NCI-H1436 treated with DMSO at 0.1 percent for 48 hours (cell line): ENCODE measurements at regions not wholly inside any gene's neighbourhood (a gene's known extent, or its start where the extent isn't known, plus 50 kb on each side); places are given as distances from the start of the nearest gene placed in this dataset.
"Not testable (repeated sequence)": the region's sequence is repeated elsewhere in the genome, so short reads cannot be mapped to it uniquely, and the experiment has no call there.

Experiments used
- DNase-seq: peaks from one replicate; lab custom pipeline; 2025; lab: John Stamatoyannopoulos, UW

DNA sequence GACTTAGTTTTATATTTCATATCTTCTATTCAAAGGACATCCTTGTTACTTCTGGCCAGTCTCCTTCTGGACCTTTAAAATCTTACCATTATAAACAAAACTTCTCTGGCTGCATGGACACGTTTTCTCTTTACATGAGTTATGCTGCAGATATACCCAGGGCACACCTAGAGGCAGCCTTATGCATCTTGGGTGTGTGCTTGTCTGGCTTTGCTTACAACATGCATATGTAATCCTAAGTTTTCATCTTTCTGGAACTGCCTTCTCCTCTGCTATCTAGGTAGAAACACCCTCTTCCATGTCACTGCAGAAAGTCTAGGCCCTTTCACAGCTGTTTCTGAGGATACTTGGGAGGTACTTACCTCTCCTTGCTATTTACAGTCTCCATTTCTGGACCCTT is 185.8 kb upstream of the RAG2 start:
- no peak for DNase-seq

DNA sequence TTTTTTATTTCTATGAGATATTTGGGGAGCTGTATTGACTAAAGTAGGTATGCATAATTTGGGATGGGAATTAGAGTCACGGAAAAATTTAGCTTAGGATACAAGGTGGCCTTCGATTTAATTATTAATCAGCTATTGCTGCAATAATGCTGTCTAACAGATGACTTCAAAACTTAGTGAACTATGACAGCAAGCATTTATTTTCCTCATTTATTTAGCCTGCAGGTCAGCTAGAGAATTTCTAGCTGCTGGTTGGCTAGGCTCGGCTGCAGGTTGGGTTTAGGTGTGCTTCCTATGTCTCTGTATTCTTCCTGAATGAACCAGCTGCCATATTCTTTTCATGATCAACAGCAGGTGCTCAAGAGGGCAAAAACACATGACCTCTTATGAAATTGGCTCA is 181.8 kb upstream of the RAG2 start:
- no peak for DNase-seq

DNA sequence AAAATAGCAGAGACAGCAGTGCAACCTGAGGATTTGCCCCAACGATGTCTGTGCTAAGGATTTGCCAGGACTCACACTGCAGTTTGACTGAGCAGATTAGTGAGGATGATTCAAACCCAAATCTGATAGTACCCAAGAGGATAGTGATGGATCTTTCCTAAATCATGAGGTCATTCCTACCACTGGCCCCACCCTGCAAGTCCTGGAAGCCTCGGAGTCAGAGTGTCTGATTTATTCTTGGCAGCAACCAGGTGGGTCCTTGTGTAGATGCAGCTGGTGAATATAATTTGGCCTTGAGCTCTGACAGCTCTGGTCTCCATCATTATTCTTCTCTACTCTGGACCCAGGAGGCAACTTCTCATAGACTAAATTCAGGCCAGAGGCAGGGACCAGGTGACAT is 179.3 kb upstream of the RAG2 start:
- DNase-seq: no peak

DNA sequence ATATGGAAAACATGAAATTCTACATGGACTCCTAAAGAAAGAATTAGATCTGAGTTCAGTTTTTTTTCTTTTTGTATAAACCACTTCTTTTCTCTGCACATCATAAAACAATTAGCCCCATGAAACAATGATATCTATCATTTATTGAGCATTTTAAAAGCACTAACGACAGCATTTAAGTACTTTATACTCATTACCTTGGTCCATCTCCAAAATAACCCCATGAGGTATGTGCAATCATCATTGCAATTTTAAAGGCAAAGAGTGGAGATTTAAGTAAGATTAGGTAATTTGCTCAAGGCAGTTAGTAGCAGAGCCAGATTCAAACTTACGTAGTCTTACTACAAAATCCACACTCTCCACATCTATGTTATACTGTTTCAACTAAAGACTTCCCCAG is 177.7 kb upstream of the RAG2 start:
- no peak for DNase-seq

DNA sequence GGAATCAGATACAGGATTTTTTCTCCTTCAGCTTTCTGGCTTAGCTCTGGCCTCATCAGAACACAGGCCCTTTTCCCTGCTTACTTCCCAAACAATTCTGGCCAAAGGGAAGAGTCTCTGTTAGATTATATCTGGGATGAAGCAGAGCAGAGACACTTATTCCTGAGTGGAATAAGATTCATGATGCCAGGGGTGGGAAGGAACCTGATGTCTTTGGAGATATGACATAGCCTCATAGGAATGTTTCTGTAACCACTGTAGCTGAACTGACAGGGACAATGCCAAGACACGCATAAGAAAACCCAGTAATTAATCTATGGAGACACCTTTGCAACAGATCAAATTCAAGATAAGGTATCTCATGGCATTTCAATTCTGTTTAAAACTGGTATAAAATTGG is 177.1 kb upstream of the RAG2 start:
- no peak for DNase-seq

DNA sequence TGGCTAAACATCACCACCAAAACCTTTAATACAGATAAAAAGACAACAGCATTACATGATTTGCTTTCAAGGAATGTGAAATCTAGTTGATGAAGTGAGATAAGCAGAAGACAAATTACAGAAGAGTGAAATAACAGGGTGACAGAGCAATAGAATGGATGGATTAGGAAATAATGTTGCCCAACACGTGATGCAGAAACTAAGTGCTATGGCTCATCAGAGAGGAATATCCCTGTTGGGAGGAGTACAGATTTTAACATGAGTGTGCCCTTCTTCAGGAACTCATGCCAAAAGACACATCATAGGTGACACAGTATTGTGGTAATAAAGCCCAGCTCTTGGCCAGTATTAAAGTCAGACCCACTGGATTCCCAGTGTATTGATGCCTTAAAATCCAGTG is 176.6 kb upstream of the RAG2 start:
- DNase-seq: no peak

DNA sequence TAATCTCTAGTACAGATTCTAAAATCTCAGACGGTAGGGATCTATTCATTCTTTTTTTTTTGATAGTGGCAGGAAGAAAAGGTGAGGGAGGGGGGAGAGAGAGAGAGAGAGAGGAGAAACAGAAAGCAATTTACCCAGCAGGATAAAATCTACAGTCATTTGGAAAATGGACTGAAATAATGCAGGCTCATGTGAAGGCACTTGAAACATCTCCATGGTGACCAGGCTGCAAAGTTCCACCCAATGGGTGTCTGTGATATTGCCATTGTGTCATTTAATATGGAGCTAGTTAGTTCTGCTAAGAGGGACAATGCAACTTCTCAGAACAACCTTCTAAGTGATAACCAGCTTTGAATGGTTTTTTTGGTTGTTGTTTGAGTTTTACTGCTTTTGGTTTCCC is 165.2 kb upstream of the RAG2 start:
- no peak for DNase-seq

DNA sequence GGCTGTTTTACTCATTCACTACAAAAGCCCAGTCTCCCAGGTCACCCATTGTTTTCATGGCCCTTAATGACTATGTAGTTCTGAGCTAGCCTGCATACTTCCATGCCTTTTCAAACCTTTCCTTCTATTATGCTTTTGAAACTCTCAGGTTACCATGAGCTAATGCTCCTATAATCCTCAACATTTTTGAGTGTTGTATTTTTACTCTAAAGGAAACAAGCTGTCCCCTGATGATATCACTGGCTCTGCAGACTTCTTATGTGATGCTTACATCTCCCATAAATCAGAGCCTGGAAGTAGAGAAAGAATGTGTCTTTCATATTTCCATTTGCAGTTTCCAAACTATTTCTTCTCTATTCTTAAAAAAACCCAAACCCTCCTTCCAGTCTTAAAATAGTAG is 159.0 kb upstream of the RAG2 start:
- no peak for DNase-seq

DNA sequence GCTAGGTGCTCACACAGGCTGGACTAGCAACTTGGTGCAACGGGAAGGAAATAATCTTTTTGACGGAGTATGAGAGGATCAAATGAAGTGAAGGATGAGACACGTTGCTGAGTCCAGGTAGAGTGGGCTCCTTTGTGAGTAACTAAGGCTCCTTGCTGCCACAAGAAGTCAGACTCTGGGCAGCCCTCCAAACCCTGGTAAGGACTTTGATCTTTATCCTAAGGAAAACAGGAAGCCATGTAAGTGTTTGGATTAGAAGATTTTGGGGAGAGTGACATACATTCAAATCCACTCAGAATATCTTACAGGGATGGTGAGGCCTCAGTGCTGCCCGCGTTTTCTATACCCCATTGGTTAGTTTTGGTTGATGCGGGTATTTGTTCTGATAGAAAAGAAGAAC is 155.9 kb upstream of the RAG2 start:
- DNase-seq: no peak

DNA sequence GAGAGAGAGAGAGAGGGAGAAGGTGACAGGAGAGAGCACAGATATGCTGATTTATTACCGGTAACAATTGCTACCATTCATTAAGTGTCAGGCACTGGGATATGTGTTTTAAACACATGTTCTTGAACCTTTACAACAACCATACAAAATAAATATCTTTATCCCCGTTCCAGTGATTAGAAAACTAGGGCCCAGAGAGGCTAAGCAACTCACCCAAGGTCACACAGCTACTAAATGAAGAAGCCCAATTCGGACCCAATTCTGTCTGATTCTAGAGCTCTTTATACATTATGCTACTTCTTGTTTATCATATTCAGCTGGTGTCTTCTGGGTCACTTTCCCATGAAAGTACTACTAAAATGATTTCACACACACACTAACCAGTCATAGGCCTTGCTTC is 154.0 kb upstream of the RAG2 start:
- DNase-seq: no peak

DNA sequence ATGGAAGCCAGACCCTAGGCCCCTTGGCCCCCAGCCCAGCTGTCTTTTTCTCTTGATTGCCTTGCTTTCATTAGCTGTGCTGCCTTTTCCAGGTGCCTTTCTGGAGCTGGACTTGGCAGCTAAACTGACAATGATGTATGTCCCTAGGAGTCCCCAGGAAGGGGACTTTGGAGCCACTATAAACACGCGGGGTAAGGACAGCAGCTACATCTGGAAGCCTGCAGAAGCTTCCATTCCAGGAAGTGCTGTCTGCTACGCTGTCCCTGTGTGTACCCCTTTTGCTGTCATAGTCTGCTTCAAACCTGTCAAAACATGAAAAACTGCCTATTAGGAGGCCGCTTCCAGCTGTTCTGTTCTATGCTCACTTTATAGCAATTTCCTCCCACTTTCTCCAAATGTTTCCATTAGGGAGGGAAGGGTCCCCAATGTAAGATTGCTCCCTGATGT is 153.3 kb upstream of the RAG2 start:
- no peak for DNase-seq

DNA sequence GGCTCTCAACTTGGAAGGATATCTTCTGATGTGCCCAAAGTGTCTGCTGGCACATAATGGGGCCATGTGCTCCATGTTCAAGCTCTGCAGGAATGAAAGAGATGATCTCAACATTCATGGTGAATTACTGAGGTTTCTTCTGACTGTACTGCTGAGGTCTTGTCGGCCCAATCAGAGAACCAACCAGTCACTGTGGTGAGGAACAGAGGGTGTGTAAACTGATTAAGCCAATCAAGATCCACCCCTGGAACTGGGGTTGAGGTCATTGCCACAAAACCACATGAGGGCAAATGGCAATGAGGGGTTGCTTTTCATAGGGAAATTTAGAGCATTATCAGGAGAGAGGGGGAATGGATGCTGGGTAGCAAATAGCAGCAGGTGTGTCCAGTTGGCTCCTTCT is 152.3 kb upstream of the RAG2 start:
- DNase-seq: no peak

DNA sequence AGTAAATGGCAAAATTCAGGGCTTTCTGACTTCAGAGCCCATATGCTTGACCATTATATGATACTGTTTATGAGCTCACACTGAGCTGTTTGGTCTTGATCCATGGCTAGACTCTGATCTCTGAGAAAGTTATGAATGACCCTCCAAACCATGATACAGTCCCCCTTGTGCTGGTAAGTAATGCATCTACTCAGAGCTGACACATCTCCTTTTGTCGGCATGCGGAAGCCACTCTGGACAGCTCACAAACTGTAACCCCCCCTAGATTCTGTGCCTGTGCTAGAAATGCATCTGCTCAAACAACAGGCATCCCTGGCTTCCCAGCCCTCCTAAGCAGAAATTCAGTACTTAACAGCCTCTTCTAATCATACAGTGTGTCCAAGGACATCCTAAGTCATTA is 150.8 kb upstream of the RAG2 start:
- no peak for DNase-seq

DNA sequence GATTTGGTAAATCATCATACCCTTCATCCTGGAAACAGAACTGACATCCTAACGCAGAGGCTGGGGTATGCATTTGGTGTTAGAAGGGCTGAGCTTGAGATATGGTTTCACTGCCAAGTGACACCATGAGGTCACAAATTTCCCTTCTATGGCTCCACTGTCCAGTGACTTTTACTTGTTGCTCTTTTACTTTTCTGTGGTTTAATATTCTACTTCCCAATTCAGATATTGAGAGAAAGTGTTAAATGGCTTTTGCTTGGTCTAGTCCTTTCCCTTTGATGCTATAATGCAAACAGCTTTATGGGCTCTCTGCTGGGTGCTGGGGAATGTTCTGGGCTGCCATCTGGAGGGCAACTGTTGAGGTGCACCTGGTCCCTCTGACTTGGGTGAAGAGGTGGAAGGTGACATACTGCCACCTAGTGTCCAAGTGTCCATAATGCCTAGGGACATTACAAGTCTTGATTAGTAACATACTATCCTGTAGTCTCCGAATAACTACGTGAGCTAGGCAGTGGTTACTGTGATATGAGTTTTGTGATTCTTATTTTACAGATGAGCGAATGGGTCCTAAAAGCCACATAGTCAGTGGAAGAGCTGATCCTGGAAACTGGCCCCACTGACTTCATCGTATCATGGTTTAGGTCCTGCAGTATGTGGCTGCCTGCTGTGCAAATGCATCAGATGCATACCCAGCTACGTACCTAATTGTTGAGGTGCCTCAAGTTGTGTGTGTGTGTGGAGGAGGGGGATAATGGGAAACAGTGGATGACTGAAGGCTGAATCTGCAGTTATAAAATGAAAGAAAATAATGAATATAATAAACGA is 149.1 kb upstream of the RAG2 start:
- DNase-seq: peak; percentile 24

DNA sequence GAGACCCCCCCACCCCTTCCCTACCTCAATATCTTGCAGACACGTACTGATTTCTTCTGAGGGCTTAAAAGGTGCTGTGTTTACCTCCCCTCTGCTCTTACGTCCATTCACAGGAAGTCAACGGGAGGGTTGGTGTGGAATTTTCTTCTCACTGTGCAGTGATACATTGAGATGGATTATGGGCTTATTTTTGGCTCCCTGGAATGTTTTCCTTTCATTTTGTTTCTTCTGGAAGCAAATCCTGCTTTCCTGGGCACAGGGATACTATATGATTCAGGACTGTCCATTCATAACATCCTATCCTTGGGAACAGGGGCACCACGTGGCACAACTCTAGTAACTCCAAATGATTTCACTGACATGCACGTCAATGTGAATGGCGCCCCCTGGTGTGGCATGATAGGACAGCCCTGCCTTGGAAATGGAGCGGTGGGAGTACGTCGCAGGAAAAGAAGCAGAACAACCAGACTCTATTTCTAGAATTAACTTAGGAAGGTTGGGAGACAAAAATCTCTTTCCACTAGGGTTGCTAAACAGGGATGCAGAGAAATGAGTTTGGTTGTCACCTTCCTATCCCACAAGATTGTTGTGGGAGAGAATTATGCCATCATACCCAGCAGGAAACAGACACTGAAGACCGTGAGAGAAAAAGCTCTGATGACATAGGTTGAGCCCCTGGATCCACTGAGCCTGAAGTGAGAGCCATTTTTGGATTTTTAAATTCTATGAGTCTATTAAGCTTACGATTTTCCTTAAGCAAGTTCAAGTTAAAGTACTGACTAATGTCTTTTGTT is 146.5 kb upstream of the RAG2 start:
- DNase-seq: no peak

DNA sequence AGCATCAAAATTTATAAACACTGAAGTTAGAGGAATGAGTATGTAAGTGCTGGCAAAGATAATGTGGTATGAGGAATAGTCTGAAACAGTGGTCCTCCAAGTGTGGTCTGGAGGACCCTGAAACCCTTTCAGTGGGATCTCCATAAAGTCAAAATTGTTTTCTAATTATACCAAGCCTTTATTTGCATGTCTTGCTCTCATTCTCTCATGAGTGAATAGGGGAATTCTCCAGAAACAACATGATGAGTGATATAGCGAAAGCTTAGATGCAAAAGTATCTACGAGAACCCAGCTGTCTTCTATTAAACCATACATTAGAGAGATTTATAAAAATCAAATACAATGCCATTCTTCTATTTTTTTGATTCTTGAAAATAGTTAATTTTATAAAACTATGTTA is 145.0 kb upstream of the RAG2 start:
- DNase-seq: no peak

DNA sequence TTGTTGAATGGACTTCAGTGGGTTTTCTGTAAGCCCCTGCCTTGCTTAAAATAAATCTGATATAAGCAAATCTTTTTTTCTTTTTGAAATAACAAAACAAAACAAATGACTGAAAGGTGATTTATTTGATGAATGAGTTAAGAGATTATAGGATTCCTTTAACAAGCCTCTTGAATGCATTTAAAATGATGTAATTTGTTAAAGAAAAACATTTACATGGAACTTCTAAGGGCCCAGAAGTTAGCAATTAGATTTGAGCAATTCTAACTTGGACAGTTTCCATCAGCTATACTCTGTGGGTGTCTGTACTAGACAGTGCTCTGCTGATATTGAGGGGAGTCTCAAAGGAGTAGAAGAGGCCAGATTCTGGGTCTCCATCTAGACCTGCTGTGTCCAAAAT is 143.5 kb upstream of the RAG2 start:
- DNase-seq: no peak

DNA sequence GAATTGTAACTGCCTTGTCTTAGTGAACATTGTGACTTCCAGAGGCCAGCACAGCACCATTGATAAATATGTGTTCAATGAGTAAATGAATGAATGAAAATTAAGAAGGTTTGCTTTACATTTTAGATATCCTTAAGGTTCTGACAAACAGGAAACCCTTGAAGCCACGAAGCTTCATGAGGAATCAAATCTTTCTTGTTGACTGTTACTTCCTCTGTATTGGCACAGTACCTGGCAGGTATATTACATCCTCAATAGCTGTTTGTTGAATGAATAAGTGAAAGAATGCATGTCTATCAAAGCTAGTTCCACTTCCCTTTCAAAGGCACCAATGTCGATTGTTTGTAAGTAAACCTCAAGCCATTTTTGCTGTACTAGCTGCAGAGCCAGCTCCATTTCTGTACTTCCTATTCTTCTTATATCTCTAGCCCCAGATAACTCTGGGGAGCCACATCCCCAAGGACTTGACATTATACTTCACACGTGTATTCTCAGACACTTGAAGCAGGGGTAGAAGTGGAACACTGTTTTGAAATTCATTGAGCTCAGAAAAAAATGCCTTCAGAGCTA is 140.3 kb upstream of the RAG2 start:
- no peak for DNase-seq

DNA sequence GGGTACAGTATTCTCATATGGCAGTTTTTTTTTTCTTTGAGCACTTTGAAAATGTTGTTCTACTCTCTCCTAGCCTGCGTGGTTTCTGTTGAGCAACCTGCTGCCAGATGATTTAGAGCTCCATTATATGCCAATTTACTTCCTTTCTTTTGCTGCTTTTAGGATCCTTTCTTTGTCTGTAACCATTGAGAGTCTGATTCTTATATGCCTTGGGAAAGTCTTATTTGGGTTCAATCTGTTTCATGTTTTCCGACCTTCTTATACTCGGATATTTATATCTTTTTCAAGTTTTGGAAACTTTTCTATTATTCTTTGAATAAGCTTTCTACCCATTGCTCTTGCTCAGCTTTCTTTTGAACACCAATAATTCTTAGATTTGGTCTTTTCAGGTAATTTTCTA is 138.1 kb upstream of the RAG2 start:
- DNase-seq: no peak

DNA sequence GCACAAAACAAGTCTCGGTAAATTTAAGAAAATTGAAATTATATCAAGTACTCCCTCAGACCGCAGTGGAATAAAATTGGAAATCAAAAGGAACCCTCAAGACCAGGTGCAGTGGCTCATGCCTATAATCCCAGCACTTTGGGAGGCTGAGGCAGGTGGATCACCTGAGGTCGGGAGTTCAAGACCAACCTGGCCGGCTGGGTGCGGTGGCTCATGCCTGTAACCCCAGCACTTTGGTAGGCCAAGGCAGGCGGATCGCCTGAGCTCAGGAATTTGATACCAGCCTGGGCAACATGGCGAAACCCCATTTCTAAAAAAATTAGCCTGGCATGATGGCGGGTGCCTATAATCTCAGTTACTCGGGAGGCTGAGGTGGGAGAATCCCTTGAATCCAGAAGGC is 135.7 kb upstream of the RAG2 start:
- not testable (repeated sequence) for DNase-seq

DNA sequence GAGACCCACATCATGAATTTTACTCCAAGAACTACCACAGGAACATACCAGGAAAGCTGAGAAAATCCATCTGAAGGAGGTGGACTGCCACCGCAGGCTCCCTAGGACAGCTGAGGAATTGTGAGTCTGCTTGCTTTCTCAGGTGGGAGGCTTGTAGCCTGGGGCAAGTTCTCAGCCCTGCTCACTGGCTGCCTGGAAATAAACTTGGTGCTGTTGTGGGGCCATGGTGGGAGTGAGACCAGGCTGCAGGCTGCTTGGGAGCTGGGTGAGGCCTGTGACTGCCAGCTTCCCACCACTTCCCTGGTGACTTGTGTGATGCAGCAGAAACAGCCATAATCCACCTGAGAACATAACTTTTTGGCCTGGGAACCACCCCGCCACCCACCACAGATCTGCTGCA is 132.7 kb upstream of the RAG2 start:
- DNase-seq: no peak

DNA sequence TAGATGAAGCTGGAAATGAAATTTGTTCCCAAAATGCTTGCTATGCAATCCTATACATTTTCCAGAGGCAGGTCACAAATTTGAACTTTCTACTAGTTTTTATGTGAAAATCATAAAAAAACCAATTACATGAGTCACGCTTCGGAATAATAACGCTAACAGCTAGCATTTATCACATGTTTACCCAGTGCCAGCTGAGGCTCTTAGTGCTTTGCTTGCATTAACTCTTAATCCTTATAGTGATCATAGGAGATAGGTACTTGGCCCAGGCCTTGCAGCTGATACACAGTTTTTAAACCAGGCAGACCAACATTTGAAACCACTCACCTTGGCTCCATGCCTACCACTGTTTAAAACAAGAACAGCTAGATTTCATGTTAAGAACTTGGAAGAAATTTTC is 131.8 kb upstream of the RAG2 start:
- DNase-seq: no peak

DNA sequence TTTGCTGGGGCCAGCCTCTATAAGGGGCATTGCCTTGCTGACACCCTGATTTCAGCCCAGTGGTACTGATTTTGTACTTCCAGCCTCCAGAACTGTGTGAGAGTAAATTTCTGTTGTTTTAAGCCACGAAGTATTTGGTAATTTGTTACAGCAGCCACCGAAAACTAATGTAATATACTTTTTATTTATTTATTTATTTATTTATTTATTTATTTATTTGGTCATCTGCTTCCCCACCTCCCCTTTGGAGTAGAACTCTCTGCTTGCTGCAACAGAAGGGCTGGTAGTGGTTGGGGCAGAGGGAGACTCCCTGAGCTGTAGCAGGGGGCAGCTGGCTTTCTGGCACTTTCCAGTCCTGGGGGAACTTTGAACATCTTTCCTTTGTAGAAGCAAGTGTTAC is 128.4 kb upstream of the RAG2 start:
- DNase-seq: no peak
